HG02678 (cell line): ENCODE measurements at regions not wholly inside any gene's neighbourhood (a gene's known extent, or its start where the extent isn't known, plus 50 kb on each side); places are given as distances from the start of the nearest gene placed in this dataset.
"Not testable (repeated sequence)": the region's sequence is repeated elsewhere in the genome, so short reads cannot be mapped to it uniquely, and the experiment has no call there.

Source experiments
- ATAC-seq: cut with Tn5 transposase; IDR thresholded peaks from one replicate; pipeline ENCODE4 v1.9.1; 2021; ENCODE audit warnings: mild to moderate bottlenecking, moderate library complexity; ENCODE audit not compliant: unreplicated experiment

- no peak for ATAC-seq
Measured at GRCh38 chr12:46087916-46088439, 97.6 kb upstream of the SCAF11 start.

DNA sequence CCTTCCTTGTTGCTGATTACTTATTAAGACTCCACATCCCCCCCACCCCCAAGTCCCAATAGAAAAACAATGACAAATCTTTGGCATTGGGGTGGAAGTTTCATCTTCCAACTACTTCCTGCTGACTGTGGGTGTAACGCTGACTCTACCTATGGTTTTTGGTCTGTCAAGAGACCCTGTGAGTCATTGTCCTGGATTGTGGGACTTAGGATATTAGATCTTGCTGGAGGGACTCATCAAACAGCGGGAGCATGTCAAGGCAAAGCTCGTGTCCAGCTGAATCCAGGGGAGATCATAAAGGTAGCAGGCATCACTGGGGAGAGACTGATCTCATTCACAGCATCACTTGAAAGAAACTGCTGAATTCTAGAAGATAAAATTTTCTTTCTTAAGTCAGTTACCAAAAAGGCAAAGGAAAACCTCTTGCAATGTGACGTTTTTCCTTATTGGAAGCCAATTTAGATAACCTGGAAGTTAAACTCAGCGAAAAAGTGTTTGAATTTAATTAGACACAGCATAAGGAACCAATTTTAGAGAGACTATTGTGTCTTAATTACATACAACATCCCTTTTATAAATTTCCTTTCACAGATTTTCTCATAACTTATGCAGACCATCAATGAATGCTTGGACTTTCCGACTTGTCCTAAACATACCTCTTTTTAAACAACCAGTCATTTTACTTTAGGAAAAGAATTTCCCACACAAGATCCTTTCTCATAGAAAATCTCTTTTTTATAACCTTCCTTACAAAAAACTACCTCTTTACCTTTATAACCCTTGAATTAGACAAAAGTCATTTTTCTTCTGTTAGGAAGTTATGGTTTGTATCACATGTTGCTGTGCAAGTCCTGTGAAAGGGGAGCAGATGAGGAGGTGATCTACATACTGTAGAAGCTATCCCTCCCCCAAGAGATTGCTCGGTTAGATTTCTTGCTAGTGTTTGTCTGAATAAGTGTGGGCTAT, 94.6 kb upstream of the SCAF11 start:
- no peak for ATAC-seq

DNA sequence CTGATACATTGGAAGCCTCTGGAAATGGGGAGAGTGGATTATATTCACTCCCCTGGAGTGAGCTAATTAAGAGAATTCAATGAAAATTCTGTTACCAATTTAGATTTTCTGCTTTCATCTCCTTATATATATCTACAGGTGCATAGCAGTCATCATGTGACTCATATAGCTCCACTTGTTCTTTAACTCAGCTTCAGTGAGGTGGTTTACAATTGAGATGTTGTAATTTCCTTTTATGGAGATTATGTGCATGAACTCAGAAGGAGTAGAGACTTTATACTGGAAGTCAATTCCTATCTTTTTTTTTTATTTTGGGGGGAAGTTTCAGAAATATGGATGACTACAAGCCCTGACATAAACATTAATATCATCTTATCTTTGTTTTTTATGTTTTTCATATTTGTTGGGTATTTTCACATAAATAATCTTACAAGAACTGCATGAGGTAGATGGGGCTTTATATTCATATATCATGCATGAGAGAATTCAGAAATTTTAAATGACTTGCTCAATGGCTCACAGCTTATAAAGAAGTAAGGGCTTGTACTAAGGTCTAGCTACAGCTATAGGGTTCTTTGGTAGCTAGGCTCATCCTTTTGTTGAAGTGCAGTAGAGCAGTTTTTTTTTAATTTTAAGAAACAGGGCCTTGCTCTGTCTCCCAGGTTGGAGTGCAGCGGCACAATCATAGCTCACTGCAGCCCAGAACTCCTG, 92.3 kb upstream of the SCAF11 start:
- ATAC-seq = no peak

GRCh38 chr12:46073321-46073720, 82.9 kb upstream of the SCAF11 start:
- no peak for ATAC-seq

DNA sequence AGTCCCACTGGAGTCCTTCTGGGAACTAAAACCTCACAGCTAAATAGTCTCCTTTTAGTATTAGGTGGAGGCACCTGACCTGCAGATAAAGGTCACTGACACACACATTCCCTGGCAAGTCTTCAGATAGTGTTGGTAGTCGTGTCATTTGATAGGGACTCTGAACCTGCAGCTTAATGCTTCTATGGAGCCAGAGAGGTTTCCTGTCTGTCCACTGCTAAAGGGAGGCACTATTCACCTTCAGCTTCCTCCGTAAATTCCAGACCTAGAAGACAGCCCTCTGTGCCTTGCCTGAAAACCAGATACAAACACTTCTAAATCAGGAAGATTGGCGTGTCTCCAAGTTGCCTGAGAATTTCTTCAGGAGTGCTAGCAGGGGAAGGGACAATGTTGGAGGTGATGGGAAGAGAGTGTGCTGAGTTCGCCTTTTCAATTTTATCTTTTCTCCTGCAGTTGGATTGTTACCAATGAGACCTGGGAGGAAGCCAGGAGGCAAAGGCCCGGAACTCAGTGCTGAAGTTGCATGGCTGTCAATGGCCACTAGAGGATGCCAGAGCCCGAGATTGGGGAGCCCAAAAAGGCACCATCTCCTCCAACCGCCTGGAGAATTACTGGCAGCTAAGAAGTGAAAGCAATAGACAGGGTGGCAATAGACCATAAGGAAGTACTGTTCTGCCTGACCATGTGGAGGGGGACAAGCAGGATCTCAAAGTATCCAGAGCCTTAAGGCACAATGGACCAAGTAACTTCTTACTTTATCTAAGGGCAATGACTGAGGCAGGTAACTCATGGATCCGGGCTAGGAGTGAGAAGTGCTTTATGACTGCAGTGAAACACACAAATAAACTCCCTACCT, 81.6 kb upstream of the SCAF11 start:
- peak; percentile 97 for ATAC-seq

DNA sequence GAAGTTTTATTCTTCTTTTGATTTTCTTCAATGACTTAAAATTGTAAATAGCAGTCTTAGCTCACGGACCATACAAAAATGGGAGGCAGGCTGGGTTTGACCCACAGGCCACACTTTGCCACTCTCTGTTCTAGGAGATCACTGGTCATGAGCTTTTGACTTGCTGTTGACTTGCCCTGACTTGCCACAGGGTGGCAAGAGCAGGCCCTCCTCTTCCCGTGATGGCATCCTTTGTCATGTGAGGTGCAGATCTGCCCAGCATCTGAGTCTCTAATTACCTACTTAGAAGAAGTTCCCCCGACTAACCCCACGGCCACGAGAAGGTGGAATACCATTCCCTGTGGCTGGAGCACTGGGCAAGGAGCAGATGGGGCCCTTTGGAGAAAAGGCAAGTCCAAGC, 81.0 kb upstream of the SCAF11 start:
- no peak for ATAC-seq

DNA sequence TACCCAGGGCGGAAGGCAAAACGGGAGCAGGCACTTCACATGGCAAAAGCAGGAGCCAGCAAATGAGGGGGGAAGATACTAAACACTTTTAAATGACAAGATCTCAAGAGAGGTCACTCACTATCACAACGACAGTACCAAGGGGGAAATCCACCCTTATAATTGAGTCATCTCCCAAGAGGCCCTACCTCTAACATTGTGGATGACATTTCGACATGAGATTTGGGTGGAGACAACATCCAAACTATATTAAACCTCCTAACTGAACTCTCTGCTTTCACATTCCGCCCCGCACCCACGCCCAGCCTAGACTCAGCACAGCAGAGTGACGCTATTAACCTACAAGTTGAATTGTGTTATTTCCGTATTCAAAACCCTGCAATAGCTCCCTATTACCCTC, 76.7 kb upstream of the SCAF11 start:
- no peak for ATAC-seq

GRCh38 chr12:46065412-46066166, 75.2 kb upstream of the SCAF11 start:
- ATAC-seq = peak; percentile 60

DNA sequence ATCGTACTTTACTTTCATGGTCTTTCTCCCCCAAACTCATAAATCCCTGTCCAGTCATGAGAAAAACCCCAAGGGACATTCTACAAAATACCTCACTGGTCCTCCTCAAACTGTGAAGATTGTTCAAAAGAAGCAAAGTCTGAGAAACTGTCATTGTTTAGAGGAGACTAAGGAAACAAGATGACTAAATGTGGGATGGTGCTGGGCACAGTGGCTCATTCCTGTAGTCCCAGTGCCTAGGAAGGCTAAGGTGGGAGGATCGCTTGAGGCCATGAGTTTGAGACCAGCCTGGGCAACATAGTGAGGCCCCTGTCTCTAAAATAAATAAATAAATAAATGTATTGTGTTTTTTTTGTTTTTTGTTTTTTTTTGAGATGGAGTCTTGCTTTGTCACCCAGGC, 74.2 kb upstream of the SCAF11 start:
- no peak for ATAC-seq

DNA sequence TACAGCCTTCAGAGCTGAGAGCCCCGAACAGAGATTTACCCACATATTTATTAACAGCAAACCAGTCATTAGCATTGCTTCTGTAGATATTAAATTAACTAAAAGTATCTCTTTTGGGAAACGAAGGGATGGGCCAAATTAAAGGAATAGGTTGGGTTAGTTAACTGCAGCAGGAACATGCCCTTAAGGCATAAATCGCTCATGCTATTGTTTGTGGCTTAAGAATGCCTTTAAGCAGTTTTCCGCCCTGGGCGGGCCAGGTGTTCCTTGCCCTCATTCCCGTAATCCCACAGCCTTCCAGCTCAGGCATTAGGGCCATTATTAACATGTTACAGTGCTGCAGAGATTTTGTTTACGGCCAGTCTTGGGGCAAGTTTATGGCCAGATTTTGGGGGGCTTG, 68.3 kb upstream of the SCAF11 start:
- not testable (repeated sequence) for ATAC-seq

DNA sequence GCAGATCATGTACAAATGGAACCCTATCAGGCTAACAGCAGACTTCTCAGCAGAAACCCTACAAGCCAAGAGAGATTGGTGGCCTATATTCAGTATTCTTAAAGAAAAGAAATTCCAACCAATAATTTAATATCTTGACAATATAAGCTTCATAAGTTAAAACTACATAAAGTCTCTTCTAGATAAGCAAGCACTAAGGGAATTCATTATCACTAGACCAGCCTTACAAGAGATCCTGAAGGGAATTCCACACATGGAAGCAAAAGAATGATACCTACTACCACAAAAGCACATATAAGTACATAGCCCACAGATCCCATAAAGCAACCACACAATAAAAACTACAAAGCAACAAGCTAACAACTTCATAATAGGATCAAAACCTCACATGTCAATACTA, 60.4 kb upstream of the SCAF11 start:
- ATAC-seq = no peak

DNA sequence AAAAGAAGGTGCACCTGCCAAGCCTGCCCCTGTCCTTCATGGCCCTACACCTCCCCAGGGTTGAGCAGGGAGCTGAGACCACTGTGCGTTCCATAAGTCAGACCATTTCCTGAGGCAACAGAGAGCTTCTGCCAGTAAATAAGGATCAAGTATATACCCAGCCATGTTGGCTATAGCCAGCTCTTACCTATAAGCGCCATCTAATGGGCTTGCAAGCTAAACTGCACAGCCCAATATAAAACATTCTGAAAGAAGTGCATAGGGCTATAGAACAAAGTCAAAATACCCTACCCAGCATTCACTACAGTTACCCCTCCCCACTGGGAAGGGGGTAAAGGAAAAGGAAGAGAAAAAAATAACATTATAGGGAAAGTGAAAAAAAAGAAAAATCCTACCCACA, 59.3 kb upstream of the SCAF11 start:
- ATAC-seq = no peak

DNA sequence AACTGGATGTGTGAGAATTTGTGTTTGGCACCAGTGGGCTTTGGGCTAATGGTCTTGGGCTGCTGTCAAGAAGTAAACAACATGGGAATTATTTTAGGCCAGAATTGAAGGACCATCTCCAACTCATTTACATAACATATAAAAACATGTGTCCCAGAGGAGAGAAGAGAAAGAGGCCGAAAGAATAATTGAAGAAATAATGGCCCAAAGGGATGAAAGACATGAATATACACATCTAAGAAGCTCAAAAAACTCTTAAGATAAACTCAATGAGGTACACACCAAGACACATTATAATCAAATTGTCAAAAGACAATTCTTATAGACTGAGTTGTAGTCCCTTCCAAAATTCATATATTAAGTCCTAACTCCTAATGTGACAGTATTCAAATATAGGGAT, 56.1 kb upstream of the SCAF11 start:
- ATAC-seq = no peak

DNA sequence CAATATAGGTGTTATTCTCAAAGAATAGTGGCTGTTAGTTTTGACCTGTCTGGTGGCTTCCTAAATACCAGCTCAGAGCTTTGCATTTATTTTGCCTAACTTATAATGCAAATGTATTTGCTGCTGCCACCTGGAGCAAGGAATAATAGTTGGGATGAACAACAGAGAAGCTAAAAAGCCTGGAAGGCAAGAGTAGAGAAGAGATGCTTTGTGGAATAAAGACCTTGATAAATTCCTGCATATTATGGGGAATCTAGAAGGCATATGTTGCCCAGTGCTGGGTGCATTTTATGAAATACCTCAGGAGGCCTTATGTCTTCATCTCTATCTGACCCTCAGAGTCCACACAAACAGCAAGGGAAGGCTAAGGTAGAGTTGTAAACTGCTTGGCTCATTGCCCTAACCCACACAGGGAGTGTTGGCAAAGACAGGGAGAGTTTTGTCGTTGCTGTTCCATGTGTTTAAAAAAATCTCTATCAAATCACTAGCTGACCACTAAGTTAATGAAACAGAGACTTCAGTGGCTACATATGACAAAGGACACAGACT, 53.7 kb upstream of the SCAF11 start:
- no peak for ATAC-seq
